NOMO-1 treated with DMSO at 0.1 percent for 48 hours (cell line): ENCODE measurements at regions not wholly inside any gene's neighbourhood (a gene's known extent, or its start where the extent isn't known, plus 50 kb on each side); places are given as distances from the start of the nearest gene placed in this dataset.
"Not testable (repeated sequence)": the region's sequence is repeated elsewhere in the genome, so short reads cannot be mapped to it uniquely, and the experiment has no call there.

Experiments
- DNase-seq: peaks from one replicate; lab custom pipeline; 2025; ENCODE audit not compliant: unreplicated experiment; lab: John Stamatoyannopoulos, UW

GRCh38 chr5:145660897-145661640, 174.1 kb downstream of the PRELID2 start:
- DNase-seq: no peak

- no peak for DNase-seq
Measured at GRCh38 chr5:145658435-145658834, 176.7 kb downstream of the PRELID2 start.

- DNase-seq: not testable (repeated sequence)
Measured at GRCh38 chr5:145652700-145653099, 182.4 kb downstream of the PRELID2 start.

- not testable (repeated sequence) for DNase-seq
Measured at GRCh38 chr5:145647137-145647536, 188.0 kb downstream of the PRELID2 start.

GRCh38 chr5:145643214-145643613, 191.9 kb downstream of the PRELID2 start:
- DNase-seq: not testable (repeated sequence)

- DNase-seq: no peak
Measured at GRCh38 chr5:145637396-145637795, 197.7 kb downstream of the PRELID2 start.

- DNase-seq: no peak
Measured at GRCh38 chr5:145636371-145636770, 198.8 kb downstream of the PRELID2 start.

- DNase-seq: no peak
Measured at GRCh38 chr5:145633474-145633873, 201.7 kb downstream of the PRELID2 start.

GRCh38 chr5:145632701-145633100, 202.4 kb downstream of the PRELID2 start:
- DNase-seq: no peak

GRCh38 chr5:145629047-145629446, 206.1 kb downstream of the PRELID2 start:
- no peak for DNase-seq

- DNase-seq: no peak
Measured at GRCh38 chr5:145628525-145628924, 206.6 kb downstream of the PRELID2 start.

- DNase-seq: no peak
Measured at GRCh38 chr5:145619806-145620310, 215.3 kb downstream of the PRELID2 start.

- DNase-seq: not testable (repeated sequence)
Measured at GRCh38 chr5:145616739-145617138, 218.4 kb downstream of the PRELID2 start.

GRCh38 chr5:145598983-145599382, 236.2 kb downstream of the PRELID2 start:
- no peak for DNase-seq

GRCh38 chr5:145598184-145598583, 237.0 kb downstream of the PRELID2 start:
- DNase-seq: no peak

GRCh38 chr5:145591578-145591977, 243.6 kb downstream of the PRELID2 start:
- DNase-seq: no peak

- DNase-seq: no peak
Measured at GRCh38 chr5:145589063-145589462, 246.1 kb downstream of the PRELID2 start.

GRCh38 chr5:145588558-145588957, 246.6 kb downstream of the PRELID2 start:
- DNase-seq: no peak

- DNase-seq: no peak
Measured at GRCh38 chr5:145588113-145588512, 247.0 kb downstream of the PRELID2 start.

GRCh38 chr5:145587710-145588109, 247.4 kb downstream of the PRELID2 start:
- no peak for DNase-seq

GRCh38 chr5:145587308-145587672, 247.9 kb downstream of the PRELID2 start:
- no peak for DNase-seq

GRCh38 chr5:145586661-145587307, 248.4 kb downstream of the PRELID2 start:
- no peak for DNase-seq
